ENCODE measurements at regions not wholly inside any gene's neighbourhood (a gene's known extent, or its start where the extent isn't known, plus 50 kb on each side); places are given as distances from the start of the nearest gene placed in this dataset.

DNA sequence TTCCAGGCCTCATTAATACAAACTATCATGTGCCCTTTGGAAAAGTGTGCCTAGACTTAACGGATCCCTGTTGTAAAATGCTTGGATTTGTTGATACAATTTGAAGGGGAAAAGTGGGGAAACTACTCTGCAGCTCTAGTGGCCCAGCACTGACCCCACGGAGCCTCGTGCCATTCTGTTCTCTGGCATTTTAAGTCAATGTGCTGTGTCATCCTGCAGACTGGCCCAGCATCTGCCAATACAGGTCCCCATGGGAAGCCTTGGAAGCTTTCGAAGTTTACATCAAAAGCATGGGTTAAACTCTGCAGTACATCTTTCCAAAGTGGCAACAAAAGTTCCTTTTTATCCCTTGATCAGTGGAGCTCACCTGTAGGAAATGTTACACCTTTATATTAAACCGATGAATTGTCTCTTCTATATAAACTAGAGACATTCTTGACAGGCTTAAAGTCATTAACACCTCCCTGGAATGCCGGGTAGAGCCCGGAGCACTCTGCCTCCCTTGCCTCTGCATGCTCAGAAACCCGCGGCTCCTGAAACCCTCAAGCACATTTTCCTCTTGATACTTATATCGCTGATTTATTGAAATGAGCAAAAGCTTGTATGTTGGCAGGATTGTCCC lies 596.0 kb upstream of the ADAMTS16 start:
- DNase-seq (ENCODE audit: low read depth in 2 of 2, low spot score in 1 of 2): no peak

DNA sequence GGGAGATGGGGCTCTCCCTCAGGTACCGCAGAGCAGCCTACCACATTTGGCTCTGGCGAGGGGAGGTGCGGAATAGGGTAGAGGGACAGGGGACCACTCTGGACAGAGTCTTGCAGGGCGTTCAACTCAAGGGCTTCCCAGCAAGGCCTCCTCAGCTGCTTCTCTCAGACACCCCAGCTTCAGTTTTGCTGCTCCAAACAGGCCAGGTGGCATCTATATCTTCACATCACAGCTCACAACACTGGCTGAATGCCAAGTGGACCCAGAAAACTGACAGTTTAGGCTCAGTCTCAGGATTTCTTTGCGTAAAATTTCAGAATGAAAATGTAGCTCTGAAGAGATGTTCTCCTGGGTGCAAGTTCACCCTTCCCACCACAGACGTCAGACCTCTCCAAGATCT lies 592.6 kb upstream of the ADAMTS16 start:
- no peak for DNase-seq (ENCODE audit: low read depth in 2 of 2, low spot score in 1 of 2)

DNA sequence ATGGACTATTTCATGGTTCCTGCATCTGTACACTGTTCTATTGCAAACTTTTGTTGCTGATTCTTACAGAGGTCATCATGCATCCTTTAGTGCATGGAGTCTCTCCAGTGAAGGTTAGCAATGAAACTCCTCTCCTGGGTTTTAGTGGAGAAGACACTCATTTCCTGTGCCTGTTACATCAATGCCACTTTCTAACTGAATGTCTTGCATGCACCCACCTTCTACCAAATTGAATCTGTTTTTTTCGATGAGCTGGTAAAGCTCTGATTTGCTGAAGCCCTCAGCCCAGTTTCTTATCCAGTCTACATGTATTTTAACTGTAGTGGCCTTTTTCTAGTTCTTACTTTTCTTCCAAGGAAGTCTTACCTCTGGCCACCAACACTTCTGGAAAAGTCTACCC lies 591.8 kb upstream of the ADAMTS16 start:
- DNase-seq (ENCODE audit: low read depth in 2 of 2, low spot score in 1 of 2): no peak

DNA sequence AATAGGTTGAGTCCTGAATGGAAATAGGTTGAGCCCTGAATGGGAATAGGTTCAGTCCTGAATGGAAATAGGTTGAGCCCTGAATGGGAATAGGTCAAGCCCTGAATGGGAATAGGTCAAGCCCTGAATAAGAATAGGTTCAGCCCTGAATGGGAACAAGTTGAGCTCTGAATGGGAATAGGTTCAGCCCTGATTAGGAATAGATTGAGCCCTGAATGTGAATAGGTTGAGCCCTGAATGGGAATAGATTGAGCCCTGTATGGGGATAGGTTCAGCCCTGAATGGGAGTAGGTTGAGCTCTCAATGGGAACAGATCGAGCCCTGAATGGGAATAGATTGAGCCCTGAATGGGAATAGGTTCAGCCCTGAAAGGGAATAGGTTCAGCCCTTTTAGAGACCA lies 590.8 kb upstream of the ADAMTS16 start:
- no peak for DNase-seq (ENCODE audit: low read depth in 2 of 2, low spot score in 1 of 2)

DNA sequence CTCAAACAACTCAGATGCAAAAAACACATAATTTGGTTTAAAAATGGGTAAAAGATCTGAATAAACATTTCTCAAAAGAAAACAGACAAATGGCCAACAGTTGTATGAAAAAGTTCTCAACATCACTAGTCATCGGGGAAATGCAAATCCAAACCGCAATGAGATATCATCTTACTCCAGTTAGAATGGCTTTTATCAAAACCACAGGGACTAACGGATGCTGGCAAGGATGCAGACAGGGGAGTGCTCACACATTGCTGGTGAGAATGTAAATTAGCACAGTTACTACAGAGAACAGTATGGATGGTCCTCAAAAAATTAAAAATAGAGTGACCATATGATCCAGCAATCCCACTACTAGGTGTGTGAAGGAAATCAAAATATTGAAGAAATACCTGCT lies 589.1 kb upstream of the ADAMTS16 start:
- DNase-seq (ENCODE audit: low read depth in 2 of 2, low spot score in 1 of 2): no peak

DNA sequence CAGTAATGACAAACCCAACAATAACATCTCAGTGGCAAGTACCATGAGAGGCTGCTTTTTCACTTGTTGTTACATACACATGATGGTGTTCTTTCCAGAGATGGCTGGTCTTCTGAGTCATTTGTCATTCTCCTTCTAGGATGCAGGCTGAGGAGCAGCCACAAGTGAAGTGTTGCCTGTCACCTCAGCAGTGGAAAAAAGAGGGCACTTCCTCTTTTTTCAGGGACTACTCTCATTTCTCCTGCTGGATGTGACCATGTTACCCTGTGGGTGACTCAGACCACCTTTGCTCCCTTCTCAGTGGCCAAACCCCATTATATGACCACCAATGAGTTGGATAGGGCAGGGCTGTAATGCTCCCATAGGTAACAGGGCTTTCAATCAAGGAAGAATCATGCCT lies 587.0 kb upstream of the ADAMTS16 start:
- DNase-seq (ENCODE audit: low read depth in 2 of 2, low spot score in 1 of 2): no peak

DNA sequence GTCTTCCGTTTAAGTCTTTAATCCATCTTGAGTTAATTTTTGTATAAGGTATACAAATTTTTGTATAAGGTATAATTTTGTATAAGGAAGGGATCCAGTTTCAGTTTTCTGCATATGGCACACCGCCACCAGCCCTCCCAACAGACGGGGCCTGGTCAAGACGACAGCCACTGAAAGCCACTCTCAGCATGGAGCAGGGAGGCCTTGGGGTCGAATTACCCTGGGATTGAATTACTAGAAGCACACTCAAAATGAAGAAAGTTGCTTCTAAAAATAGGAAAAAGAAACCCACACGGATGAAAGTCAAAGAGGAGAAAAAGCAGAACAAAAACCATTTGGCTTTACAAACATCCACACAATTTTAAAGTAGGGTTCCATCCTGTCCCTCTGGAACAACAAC lies 586.2 kb upstream of the ADAMTS16 start:
- no peak for DNase-seq (ENCODE audit: low read depth in 2 of 2, low spot score in 1 of 2)

DNA sequence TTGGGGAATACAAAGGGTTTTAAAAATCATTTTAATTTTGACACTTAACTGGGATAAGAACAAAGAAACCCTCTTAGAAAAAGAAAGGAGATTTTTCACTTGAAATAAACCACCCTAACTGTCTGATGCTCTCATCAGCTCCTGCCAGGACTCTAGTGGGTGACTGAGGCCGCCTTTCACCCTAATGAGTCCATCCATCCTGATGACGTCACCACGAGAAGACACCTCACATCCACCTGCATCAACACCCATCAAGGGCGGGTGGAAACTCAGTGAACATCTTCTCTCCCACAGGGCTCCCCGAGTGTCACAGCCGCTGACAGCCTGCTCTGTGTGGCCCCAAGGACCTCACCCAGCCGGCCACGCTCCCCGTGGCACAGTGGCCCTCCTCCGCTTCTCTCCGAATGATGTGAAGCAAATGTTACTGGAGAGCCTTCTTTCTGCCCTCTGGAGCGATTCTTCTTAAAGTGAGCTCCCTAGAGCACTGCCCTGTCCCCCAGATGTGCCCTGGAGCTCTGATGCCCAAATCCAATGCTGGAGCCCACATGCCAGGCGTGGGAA lies 584.3 kb upstream of the ADAMTS16 start:
- no peak for DNase-seq (ENCODE audit: low read depth in 2 of 2, low spot score in 1 of 2)

DNA sequence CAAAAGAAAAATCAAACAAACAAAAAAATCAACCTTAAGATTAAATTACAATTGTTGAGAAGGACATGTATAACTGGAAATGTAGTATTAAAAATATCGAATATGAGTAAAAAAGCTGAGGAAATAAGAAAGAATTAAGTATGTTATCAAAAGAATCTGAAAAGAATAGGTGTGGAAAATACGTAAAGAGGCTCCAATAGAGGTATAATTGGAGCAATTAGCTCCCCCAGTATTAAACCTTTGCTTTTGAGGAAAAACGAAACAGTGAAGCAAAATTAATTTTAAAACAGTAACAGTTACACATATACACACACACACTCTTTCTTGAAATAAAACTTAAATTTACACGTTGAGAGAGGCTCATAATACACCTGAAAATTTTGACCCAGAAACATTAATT lies 578.7 kb upstream of the ADAMTS16 start:
- no peak for DNase-seq (ENCODE audit: low read depth in 2 of 2, low spot score in 1 of 2)

DNA sequence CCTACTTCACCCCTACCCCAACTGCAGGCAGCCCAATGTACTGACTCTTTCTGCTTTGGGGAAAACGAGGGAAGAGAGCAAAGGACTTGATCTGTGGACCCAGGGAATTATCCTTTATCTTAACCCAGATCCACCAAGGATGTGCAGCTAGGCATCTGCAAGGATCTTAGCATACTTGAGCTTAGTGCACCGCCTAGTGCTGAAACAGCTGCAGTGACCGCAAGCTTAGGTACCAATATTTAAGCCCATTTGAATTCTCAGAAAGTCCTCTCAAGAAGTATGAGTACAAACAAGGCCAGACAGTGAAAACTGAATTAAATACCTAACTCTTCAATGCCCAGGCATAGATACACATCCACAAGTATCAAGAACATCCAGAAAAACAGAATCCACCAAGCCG lies 576.7 kb upstream of the ADAMTS16 start:
- DNase-seq (ENCODE audit: low read depth in 2 of 2, low spot score in 1 of 2): no peak

DNA sequence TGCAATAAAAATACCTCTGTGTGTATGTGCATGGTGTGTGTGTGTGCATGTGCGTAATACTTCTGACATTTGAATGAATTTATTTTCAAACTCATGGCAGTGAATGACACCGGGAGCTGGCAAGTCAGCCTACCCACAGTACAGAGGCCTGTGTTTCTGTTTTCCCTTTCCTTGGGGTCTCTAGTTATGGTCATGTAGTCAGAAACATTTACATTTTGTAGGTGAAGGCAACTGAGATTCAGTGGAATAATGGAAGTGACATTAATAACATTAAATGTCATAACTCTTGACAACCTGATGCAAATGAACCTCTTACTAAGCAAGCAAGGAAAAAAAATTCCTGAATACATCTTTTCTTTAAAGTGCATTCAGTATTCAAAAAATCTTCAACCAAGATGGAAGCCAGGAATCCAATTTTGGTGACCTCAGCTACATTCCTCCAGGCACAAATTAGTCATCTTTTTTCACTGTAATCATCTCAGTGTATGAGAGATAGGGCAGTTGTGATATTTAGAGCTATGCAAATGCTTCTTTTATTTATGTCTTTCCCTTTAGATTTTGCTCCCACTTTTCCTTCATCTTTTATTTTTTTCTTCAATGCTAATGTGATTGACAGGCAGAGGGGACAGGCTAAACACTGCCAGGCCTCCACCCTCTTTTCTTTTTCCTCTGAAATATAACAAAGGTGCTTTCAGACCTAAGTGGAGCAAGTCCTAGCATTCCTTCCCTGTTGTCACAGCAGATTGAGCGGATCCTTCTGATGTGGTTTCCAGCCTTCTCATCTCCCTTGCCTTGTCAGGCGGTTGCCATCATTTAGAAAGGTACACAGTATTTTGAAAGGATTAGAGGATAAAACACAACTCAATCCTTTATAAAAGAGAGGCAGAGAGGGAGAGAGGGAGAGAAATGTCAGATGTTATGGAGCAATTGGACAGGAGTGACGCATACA lies 569.8 kb upstream of the ADAMTS16 start:
- no peak for DNase-seq (ENCODE audit: low read depth in 2 of 2, low spot score in 1 of 2)

DNA sequence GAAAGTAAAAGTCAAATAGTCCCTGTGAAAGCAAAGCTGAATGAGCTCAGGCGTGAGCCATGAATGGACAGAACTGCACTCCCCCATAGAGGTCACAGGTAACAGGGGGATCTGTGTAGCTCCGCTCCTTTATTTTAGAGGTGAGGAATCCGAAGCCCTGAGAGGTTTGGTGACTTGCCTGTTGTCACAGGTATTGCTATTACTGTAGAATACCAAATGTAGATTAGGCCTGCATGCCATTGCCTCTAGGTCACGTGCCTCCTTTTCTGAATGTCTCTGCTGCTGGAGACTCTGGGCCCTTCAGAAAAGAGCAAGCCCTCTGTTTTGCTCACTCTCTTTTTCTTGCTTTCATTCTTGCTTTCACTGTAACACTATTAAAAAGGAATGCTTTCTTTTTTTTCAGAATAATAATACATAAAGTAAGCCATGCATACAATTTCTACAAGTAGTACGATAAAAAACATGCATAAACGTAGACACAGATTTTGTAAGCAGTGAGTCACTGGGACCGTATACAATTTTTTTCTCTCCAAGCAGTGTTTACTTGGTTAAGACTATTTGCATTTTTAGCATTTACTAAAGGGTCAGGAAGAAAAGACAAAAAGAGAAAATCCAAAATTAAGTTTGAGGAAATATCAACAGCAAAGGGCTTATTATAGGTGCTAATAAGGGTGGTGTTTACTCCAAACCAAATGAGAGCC lies 568.7 kb upstream of the ADAMTS16 start:
- no peak for DNase-seq (ENCODE audit: low read depth in 2 of 2, low spot score in 1 of 2)

DNA sequence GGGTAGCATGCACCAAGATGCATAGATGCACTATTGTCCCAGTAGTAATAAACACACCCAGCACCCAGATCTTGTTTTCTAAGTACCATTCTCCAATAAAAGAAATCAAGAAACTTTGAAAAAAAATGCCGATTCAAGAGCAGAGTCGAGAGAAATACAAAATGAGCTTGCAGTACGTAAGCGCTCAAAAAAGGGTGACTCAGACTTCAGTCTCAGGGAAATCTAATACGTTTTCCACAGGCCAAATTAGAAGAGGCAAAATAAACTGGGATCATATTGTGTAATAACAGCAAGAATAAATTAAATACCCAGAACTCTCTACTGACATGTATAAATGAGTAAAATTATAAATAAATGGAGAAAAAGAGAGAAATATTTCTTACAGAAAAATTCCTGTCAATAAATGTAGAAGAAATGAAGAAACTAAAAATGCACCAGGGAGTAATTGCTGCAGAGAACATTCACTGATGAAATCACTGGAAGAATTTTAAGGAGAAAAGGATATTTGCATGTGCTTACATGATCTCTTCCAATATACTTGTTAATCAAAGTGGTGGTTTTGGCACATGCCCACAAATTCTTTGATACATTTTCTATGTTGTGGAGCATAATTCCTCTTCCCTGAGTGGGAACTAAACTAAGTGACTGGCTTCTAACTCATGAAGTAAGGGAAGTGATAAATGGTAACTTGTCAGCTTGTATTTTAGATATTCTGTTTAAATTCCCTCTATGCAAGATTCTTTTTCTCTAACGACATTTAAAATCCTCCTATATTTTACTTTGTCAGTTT lies 567.6 kb upstream of the ADAMTS16 start:
- no peak for DNase-seq (ENCODE audit: low read depth in 2 of 2, low spot score in 1 of 2)

DNA sequence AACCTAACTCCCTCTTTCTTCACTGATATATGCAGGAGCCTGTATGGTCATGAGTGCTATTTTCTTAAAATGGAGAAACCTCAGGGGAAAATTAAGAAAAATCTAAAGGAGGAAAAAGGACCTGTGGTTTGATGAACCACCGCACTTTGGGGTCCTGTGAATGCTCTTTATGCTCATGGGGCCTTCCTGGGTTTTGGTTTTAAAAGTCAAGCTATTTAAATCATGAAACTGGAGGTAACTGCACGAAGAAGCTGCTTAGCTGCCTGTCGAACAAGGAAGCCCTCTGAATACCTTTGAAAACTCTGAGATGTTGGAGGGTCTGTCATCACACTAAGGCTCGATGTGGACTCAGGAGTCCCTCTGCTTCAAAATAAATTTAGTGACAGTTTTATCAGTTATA lies 564.5 kb upstream of the ADAMTS16 start:
- no peak for DNase-seq (ENCODE audit: low read depth in 2 of 2, low spot score in 1 of 2)

DNA sequence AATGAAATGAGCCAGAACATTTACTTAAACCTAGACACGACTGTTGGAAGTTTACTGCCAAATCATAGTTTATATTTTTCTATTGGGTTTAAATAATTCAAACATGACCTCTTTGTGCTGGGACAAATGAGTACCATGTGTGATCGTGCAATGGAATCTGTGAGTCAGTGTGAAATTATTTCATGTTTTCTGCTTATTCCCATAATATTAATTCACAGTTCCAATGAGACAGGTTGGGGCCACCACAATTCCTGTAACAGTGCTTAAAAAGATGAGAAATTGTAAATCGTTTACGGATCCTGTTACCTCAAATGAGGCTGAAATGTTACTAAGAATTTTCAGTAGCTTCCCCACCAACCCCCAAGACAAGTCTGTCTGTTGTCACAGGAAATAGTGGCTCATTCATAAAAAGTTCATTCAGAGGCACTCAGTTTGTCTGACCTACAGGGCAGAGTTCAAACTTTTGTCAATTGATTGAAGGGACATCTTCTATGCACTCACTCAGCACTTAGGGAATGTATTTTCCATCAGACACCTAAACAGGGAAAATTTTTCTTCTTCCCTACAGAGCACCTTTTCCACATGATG lies 563.9 kb upstream of the ADAMTS16 start:
- DNase-seq (ENCODE audit: low read depth in 2 of 2, low spot score in 1 of 2): no peak

DNA sequence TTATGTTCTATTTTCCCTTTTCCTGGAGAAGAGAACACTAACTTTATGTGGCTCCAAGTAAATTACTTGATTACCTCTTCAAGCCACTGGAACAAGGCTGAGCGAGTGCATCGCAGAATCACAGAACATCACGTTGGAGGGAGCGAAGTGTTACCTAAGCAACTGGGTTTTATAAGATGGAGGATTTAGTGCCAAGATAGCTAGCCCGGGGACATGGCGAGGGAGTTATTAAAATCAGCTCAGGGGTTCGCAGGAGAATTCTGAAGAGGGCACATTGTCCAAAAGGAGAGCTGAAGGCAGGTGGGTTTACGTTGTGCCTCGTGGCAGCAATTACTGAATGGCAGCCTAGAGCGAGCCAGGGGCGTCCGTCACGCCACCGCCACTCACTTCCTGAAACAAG lies 563.2 kb upstream of the ADAMTS16 start:
- no peak for DNase-seq (ENCODE audit: low read depth in 2 of 2, low spot score in 1 of 2)

DNA sequence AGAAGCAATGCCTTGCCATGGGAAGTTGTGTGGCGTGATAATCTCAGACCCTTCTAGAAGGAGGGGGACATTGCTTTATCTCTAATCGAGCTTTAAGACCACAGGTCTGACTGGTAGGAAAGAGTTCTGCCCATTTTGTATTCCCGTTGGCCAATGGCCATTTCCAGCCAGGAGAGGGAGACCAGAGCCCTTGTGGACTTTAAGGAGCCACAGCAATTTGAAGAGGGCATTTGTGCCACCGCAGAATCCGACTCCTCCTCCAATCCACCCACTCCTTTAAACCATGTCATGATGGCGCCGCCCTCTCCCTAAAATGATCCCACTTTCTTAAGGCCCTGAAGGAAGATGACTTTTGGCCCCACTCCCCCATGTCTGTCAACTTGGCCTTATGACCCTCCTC lies 560.5 kb upstream of the ADAMTS16 start:
- DNase-seq (ENCODE audit: low read depth in 2 of 2, low spot score in 1 of 2): no peak

DNA sequence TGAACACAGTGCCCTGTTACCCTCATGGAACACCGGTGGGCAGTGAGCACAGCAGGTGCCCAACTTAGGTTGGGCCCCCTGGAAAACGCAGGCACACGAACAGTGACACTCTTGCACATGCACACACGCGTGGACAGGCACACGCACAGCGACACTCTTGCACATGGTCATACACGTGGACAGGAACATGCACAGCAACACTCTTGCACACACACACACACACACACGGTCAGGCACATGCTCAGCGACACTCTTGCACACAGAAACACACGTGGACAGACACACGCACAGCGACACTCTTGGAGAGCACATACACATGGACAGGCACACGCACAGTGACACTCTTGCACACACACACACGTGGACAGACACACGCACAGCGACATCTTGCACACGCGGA lies 559.4 kb upstream of the ADAMTS16 start:
- no peak for DNase-seq (ENCODE audit: low read depth in 2 of 2, low spot score in 1 of 2)

DNA sequence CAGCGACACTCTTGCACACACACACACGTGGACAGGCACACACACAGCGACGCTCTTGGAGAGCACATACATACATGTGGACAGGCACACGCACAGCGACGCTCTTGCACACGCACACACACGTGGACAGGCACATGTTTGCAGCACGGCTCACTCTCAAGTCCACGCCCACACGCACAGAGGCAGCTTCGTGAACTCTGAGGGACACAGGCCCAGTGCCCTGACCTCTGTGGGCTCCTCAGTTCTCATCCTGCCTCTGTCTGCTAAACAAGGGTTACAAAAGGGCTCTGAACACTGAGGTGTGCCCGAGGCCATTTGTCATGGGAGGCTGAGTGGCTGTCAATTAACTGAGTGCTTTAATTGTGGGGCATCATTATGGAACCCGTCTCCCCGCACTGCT lies 558.8 kb upstream of the ADAMTS16 start:
- no peak for DNase-seq (ENCODE audit: low read depth in 2 of 2, low spot score in 1 of 2)

DNA sequence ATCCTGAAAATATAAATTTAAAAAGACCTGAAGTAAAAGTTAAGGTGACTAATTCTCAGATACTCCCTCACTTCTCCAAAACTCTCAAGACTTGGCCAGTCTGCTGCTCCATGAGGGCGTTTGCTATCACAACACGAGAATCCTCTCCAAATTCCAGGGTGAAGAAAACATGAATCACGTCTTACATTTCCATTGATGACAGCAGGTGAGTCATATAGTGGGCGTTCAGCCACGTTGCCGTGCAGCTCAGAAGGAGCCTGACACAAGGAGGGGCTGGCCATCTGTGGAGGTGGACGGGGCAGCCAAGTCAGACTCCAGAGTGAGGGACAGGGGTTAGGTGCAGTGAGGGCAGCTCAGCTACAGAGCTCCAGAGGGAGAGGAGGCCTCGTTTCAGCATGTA lies 555.1 kb upstream of the ADAMTS16 start:
- no peak for DNase-seq (ENCODE audit: low read depth in 2 of 2, low spot score in 1 of 2)

DNA sequence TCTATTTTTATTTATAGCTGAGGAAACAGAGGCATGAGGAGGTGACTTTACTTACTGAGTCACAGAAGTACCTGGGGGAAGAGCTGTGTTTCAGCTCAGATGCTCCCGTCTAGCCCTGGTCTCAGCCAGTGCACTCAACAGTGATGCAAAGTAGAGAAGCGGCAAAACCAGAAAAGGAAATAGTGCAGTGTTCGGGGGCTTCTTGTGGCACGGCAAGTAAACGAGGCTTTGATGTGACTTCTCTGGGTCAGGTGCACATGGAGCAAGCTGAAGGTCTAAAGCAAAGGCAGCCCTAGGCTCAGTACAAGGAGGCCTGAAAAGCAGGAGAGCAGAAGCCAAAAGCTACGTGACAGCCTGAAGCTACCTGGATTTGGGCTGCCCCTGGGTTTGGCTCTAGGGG lies 526.7 kb upstream of the ADAMTS16 start:
- no peak for DNase-seq (ENCODE audit: low read depth in 2 of 2, low spot score in 1 of 2)

Measured in stimulated activated CD8-positive, alpha-beta memory T cell treated with anti-CD3 and anti-CD28 coated beads, Interleukin-4, amount 100 ng/mL, for 4 hours (primary cell).